SK-N-SH (cell line): ENCODE measurements at regions not wholly inside any gene's neighbourhood (a gene's known extent, or its start where the extent isn't known, plus 50 kb on each side); places are given as distances from the start of the nearest gene placed in this dataset.
A peak's percentile ranks its signal among the peaks of the same experiment; 100 is the strongest.

Source experiments
- CTCF ChIA-PET: fragments of 300-600, 350-600 bp; formaldehyde crosslinking; extraction: SDS; loops from one replicate; lab custom pipeline; 2021; lab: Yijun Ruan, JAX
- POLR2A ChIA-PET: fragments of 350-600 bp; sonication (Branson Sonifier 250); formaldehyde crosslinking; extraction: SDS; loops from one replicate; lab custom pipeline; 2020; ENCODE audit warnings: antibody characterized with exemption, inconsistent platforms; lab: Yijun Ruan, JAX
- DNase-seq: peaks from one replicate; pipeline ENCODE4 v3.0.0; 2012
- H2AFZ ChIP-seq: fragments of 200-600 bp; sonication (generic); 2 replicates; pipeline ENCODE4 v1.8.1; 2016; ENCODE audit warnings: antibody characterized with exemption, mild to moderate bottlenecking, low read depth
- H3F3A ChIP-seq: fragments of 200-600 bp; sonication (generic); replicated peaks from 2 replicates; pipeline ENCODE3; 2016; ENCODE audit warnings: antibody characterized with exemption, mild to moderate bottlenecking; ENCODE audit not compliant: insufficient read depth
- H3K27ac ChIP-seq, 2 experiments: fragments of 200-500 bp in 1 of 2; fragments of 200-600 bp in 1 of 2; sonication (Bioruptor generic) in 1 of 2; sonication (generic), shearing (Covaris generic) in 1 of 2; 2 replicates each; pipeline versions ENCODE4 v1.5.1 to v1.6.1; 2014 to 2016; ENCODE audit warnings: low read depth in 2 of 2, inconsistent platforms in 1 of 2, low read length in 1 of 2, mild to moderate bottlenecking in 1 of 2, mixed read lengths in 1 of 2
- H3K27me3 ChIP-seq: fragments of 200-600 bp; sonication (generic), shearing (Covaris generic); 2 replicates; pipeline ENCODE4 v1.6.1; 2016; ENCODE audit warnings: mixed run types; ENCODE audit not compliant: insufficient read depth
- H3K36me3 ChIP-seq, 2 experiments: fragments of 200-500 bp in 1 of 2; fragments of 200-600 bp in 1 of 2; sonication (Bioruptor generic) in 1 of 2; sonication (generic) in 1 of 2; replicated peaks in 1 of 2; 2 replicates each; pipeline versions ENCODE3 to v1.5.1; 2014 to 2016; ENCODE audit warnings: low read length in 1 of 2, mild to moderate bottlenecking in 1 of 2; ENCODE audit not compliant: insufficient read depth in 2 of 2, control insufficient read depth in 1 of 2
- H3K4me1 ChIP-seq, 2 experiments: fragments of 200-500 bp in 1 of 2; fragments of 200-600 bp in 1 of 2; sonication (Bioruptor generic) in 1 of 2; sonication (generic), shearing (Covaris generic) in 1 of 2; 2 replicates each; pipeline versions ENCODE4 v1.5.1 to v1.6.1; 2014 to 2016; ENCODE audit warnings: low read depth in 1 of 2, low read length in 1 of 2, mixed run types in 1 of 2; ENCODE audit not compliant: insufficient read depth in 2 of 2, control insufficient read depth in 1 of 2
- H3K4me2 ChIP-seq: fragments of 200-600 bp; sonication (generic), shearing (Covaris generic); 2 replicates; pipeline ENCODE4 v1.6.1; 2017; ENCODE audit warnings: mixed run types
- H3K4me3 ChIP-seq, 2 experiments: fragments of 200-500 bp in 1 of 2; fragments of 200-600 bp in 1 of 2; sonication (Bioruptor generic) in 1 of 2; sonication (generic), shearing (Covaris generic) in 1 of 2; 2 replicates each; pipeline versions ENCODE4 v1.5.1 to v1.8.1; 2014 to 2016; ENCODE audit warnings: low read depth in 2 of 2, inconsistent platforms in 1 of 2, low read length in 1 of 2, mild to moderate bottlenecking in 1 of 2, mixed read lengths in 1 of 2, moderate library complexity in 1 of 2
- H3K79me2 ChIP-seq: fragments of 200-600 bp; sonication (generic); 2 replicates; pipeline ENCODE4 v1.8.1; 2017; ENCODE audit warnings: mild to moderate bottlenecking; ENCODE audit not compliant: insufficient read depth
- H3K9ac ChIP-seq: fragments of 200-600 bp; sonication (generic); 2 replicates; pipeline ENCODE4 v1.6.1; 2017; ENCODE audit warnings: mixed run types
- H3K9me2 ChIP-seq: fragments of 200-600 bp; sonication (generic); 2 replicates; pipeline ENCODE4 v1.6.1; 2017; ENCODE audit warnings: mixed run types
- H3K9me3 ChIP-seq: fragments of 200-600 bp; sonication (generic); 2 replicates; pipeline ENCODE4 v1.6.1; 2017; ENCODE audit warnings: mixed run types, mild to moderate bottlenecking, moderate library complexity
- H4K20me1 ChIP-seq: fragments of 200-600 bp; sonication (generic); 2 replicates; pipeline ENCODE4 v1.6.1; 2017; ENCODE audit warnings: mild to moderate bottlenecking, mixed run types; ENCODE audit not compliant: insufficient read depth
- ELF1 ChIP-seq: IDR thresholded peaks from 2 replicates; pipeline ENCODE4 v1.4.0; 2012
- EP300 ChIP-seq, 2 experiments: IDR thresholded peaks; 2 replicates each; pipeline versions ENCODE4 v1.4.0 to v1.6.1; 2012; ENCODE audit warnings: borderline replicate concordance in 1 of 2, low read depth in 1 of 2, low read length in 1 of 2
- FOSL2 ChIP-seq: IDR thresholded peaks from 2 replicates; pipeline ENCODE4 v1.4.0; 2012; ENCODE audit warnings: low read depth, mild to moderate bottlenecking, moderate library complexity, borderline replicate concordance
- FOXM1 ChIP-seq: IDR thresholded peaks from 2 replicates; pipeline ENCODE4 v1.4.0; 2012; ENCODE audit warnings: low read depth, mild to moderate bottlenecking
- GABPA ChIP-seq: IDR thresholded peaks from 2 replicates; pipeline ENCODE4 v1.4.0; 2012; ENCODE audit warnings: low read depth, mild to moderate bottlenecking
- JUND ChIP-seq: IDR thresholded peaks from 2 replicates; pipeline ENCODE4 v1.4.0; 2012
- NRF1 ChIP-seq: IDR thresholded peaks from 2 replicates; pipeline ENCODE4 v1.6.1; 2012; ENCODE audit warnings: low read depth, mild to moderate bottlenecking, low read length
- POLR2AphosphoS5 ChIP-seq: IDR thresholded peaks from 2 replicates; pipeline ENCODE4 v1.6.1; 2012; ENCODE audit warnings: low read depth, low read length
- RCOR1 ChIP-seq: fragments of 150-350 bp; IDR thresholded peaks from 2 replicates; pipeline ENCODE4 v1.6.1; 2017; ENCODE audit warnings: antibody characterized with exemption, low read length
- TCF12 ChIP-seq: IDR thresholded peaks from 2 replicates; pipeline ENCODE4 v1.4.0; 2012
- TEAD4 ChIP-seq: IDR thresholded peaks from 2 replicates; pipeline ENCODE4 v1.4.0; 2012; ENCODE audit warnings: mild to moderate bottlenecking, borderline replicate concordance; ENCODE audit not compliant: insufficient read depth
- WGBS: methylation state at CpG from one replicate; pipeline ENCODE4 v1.1.6; 2017; ENCODE audit warnings: low lambda C conversion rate; 5-methylcytosine and 5-hydroxymethylcytosine counted together
- TF ChIP-seq, protein P1 (sequence below): fragments of 150-350 bp; IDR thresholded peaks from 2 replicates; pipeline ENCODE4 v1.6.1; 2016; ENCODE audit warnings: mild to moderate bottlenecking, low read depth, low read length
- TF ChIP-seq, protein P2 (sequence below): IDR thresholded peaks from 2 replicates; pipeline ENCODE4 v1.4.0; 2012; ENCODE audit warnings: low read depth
- TF ChIP-seq, protein P3 (sequence below): IDR thresholded peaks from 2 replicates; pipeline ENCODE4 v1.4.0; 2012; ENCODE audit warnings: low read depth, borderline replicate concordance
- TF ChIP-seq, protein P4 (sequence below): IDR thresholded peaks from 2 replicates; pipeline ENCODE4; 2012
- TF ChIP-seq, protein P5 (sequence below): IDR thresholded peaks from 2 replicates; pipeline ENCODE4 v1.6.1; 2012; ENCODE audit warnings: mild to moderate bottlenecking, low read depth, low read length, moderate library complexity
- TF ChIP-seq, protein P6 (sequence below): fragments of 150-350 bp; IDR thresholded peaks from 2 replicates; pipeline ENCODE4 v1.6.1; 2017; ENCODE audit warnings: antibody characterized with exemption, low read length, low read depth, borderline replicate concordance

DNA sequence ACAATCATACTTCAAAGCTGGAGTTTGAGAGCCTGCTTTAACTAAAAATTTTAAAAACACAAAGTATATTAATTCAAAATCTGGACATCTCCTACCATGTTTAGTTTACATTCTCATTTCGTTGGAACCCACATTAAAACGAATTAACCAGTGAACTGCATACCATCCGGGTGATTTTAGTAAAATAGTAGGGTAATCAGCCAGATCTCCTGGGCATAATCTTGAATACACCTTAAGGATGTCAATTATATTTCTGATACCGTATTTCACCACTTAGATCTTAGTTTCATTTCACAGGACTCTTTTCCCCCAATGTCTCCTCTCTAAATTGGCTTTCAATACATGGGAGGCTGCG is 175.6 kb upstream of the PFKP start:
- CTCF ChIA-PET, result no interaction called here
- Histone ChIP-seq H3K9me2 (no peaks in the 10 kb centered on the region), H3K9ac (no peak overlapping the region), H3K4me1 (peaks cover 0 to 4% of the 10 kb centered on the region in 2 experiments; a peak in 1 of 4 replicates), H3K27me3 (peaks cover 51% of the 10 kb centered on the region), H3K79me2 (no peaks in the 10 kb centered on the region), H3K4me3 (no peak overlapping the region), H3K9me3 (no peaks in the 10 kb centered on the region), H3K4me2 (no peak overlapping the region), H3F3A (no peaks in the 10 kb centered on the region), H4K20me1 (no peaks in the 10 kb centered on the region), H3K36me3 (no peaks in the 10 kb centered on the region), H2AFZ (no peak overlapping the region), H3K27ac (no peak overlapping the region)
- POLR2A ChIA-PET, result no interaction called here
- TF ChIP-seq, protein P1, sequence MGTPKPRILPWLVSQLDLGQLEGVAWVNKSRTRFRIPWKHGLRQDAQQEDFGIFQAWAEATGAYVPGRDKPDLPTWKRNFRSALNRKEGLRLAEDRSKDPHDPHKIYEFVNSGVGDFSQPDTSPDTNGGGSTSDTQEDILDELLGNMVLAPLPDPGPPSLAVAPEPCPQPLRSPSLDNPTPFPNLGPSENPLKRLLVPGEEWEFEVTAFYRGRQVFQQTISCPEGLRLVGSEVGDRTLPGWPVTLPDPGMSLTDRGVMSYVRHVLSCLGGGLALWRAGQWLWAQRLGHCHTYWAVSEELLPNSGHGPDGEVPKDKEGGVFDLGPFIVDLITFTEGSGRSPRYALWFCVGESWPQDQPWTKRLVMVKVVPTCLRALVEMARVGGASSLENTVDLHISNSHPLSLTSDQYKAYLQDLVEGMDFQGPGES, result no peak
- TF ChIP-seq NRF1 (no peak), ELF1 (no peak), EP300 (IDR thresholded peaks at IDR 0.05; ENCODE audit: borderline replicate concordance in 1 of 2, low read depth in 1 of 2, low read length in 1 of 2) (no peak)
- TF ChIP-seq, protein P2, sequence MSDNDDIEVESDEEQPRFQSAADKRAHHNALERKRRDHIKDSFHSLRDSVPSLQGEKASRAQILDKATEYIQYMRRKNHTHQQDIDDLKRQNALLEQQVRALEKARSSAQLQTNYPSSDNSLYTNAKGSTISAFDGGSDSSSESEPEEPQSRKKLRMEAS, result no peak
- TF ChIP-seq, protein P3, sequence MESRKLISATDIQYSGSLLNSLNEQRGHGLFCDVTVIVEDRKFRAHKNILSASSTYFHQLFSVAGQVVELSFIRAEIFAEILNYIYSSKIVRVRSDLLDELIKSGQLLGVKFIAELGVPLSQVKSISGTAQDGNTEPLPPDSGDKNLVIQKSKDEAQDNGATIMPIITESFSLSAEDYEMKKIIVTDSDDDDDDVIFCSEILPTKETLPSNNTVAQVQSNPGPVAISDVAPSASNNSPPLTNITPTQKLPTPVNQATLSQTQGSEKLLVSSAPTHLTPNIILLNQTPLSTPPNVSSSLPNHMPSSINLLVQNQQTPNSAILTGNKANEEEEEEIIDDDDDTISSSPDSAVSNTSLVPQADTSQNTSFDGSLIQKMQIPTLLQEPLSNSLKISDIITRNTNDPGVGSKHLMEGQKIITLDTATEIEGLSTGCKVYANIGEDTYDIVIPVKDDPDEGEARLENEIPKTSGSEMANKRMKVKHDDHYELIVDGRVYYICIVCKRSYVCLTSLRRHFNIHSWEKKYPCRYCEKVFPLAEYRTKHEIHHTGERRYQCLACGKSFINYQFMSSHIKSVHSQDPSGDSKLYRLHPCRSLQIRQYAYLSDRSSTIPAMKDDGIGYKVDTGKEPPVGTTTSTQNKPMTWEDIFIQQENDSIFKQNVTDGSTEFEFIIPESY, result no peak
- WGBS, result 11% methylated on average over 5 of the region's 5 CpGs
- no peak for DNase-seq

DNA sequence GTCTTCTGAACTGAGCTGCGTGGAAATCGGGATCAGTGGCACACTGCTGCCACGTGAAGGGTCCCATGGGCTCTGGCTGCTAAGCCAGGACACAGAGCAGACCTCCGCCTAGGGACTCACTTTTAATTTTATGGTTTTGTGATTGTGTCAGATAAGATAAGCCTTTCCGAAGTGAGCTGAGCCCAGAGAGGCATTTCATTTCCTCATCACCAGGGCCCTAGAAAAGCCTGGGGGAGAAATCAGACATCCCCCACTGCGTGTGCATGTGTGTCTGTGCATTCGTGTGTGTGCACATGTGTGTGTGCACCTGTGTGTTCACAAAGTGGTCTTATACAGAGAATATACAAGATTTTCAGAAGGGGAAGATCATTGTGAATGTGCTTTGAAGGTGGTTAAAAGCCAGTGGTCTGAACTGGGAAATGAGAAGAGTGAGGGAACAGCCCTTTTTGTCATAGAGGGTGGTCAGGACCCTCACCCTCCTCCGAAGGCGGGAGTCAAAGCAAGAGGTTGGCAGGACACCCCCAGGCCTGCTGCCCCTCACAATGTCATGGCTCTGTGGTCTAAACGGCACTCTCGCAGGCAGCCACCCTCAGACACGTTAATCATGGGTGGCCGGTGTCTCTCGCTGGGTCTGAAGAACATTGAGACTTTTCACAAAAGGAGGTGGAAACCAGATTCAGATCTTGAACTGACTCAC is 176.1 kb upstream of the PFKP start:
- ChIA-PET CTCF (interaction anchor here (1.0 kb wide), 1 partner anchor 14 kb away, joined by 3 read pairs; no protein-coding TSS in a partner anchor), POLR2A (no interaction called here)
- H3K79me2 ChIP-seq, result no peaks in the 10 kb centered on the region
- H3K4me2 ChIP-seq, result no peak overlapping the region
- H3K4me1 ChIP-seq, result peaks cover 0 to 4% of the 10 kb centered on the region in 2 experiments; a peak in 1 of 4 replicates
- no peak overlapping the region for H3K9ac ChIP-seq
- H3K4me3 ChIP-seq, result no peak overlapping the region
- no peaks in the 10 kb centered on the region for H3K9me3 ChIP-seq
- no peak overlapping the region for H3K27ac ChIP-seq
- DNase-seq, result peak; percentile 64
- no peak overlapping the region for H2AFZ ChIP-seq
- 10% methylated on average over 13 of the region's 14 CpGs for WGBS
- no peaks in the 10 kb centered on the region for H3F3A ChIP-seq
- no peaks in the 10 kb centered on the region for H3K36me3 ChIP-seq
- H4K20me1 ChIP-seq, result no peaks in the 10 kb centered on the region
- peaks cover 51% of the 10 kb centered on the region for H3K27me3 ChIP-seq
- H3K9me2 ChIP-seq, result no peaks in the 10 kb centered on the region
- TF ChIP-seq, protein P4, sequence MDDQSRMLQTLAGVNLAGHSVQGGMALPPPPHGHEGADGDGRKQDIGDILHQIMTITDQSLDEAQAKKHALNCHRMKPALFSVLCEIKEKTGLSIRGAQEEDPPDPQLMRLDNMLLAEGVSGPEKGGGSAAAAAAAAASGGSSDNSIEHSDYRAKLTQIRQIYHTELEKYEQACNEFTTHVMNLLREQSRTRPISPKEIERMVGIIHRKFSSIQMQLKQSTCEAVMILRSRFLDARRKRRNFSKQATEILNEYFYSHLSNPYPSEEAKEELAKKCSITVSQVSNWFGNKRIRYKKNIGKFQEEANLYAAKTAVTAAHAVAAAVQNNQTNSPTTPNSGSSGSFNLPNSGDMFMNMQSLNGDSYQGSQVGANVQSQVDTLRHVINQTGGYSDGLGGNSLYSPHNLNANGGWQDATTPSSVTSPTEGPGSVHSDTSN, result no peak
- TF ChIP-seq FOSL2 (no peak), GABPA (no peak), TCF12 (no peak), FOXM1 (no peak), RCOR1 (peak; percentile 88), EP300 (IDR thresholded peaks at IDR 0.05; ENCODE audit: borderline replicate concordance in 1 of 2, low read depth in 1 of 2, low read length in 1 of 2) (peak in 1 of 2 experiments; percentile 57; a peak in 1 of 4 replicates), NRF1 (no peak), JUND (no peak), ELF1 (no peak), POLR2AphosphoS5 (no peak), TEAD4 (no peak)
- TF ChIP-seq, protein P5, sequence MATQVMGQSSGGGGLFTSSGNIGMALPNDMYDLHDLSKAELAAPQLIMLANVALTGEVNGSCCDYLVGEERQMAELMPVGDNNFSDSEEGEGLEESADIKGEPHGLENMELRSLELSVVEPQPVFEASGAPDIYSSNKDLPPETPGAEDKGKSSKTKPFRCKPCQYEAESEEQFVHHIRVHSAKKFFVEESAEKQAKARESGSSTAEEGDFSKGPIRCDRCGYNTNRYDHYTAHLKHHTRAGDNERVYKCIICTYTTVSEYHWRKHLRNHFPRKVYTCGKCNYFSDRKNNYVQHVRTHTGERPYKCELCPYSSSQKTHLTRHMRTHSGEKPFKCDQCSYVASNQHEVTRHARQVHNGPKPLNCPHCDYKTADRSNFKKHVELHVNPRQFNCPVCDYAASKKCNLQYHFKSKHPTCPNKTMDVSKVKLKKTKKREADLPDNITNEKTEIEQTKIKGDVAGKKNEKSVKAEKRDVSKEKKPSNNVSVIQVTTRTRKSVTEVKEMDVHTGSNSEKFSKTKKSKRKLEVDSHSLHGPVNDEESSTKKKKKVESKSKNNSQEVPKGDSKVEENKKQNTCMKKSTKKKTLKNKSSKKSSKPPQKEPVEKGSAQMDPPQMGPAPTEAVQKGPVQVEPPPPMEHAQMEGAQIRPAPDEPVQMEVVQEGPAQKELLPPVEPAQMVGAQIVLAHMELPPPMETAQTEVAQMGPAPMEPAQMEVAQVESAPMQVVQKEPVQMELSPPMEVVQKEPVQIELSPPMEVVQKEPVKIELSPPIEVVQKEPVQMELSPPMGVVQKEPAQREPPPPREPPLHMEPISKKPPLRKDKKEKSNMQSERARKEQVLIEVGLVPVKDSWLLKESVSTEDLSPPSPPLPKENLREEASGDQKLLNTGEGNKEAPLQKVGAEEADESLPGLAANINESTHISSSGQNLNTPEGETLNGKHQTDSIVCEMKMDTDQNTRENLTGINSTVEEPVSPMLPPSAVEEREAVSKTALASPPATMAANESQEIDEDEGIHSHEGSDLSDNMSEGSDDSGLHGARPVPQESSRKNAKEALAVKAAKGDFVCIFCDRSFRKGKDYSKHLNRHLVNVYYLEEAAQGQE, result no peak
- TF ChIP-seq, protein P2, result no peak
- TF ChIP-seq, protein P6, sequence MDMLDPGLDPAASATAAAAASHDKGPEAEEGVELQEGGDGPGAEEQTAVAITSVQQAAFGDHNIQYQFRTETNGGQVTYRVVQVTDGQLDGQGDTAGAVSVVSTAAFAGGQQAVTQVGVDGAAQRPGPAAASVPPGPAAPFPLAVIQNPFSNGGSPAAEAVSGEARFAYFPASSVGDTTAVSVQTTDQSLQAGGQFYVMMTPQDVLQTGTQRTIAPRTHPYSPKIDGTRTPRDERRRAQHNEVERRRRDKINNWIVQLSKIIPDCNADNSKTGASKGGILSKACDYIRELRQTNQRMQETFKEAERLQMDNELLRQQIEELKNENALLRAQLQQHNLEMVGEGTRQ, result no peak
